ENCODE measurements at regions not wholly inside any gene's neighbourhood (a gene's known extent, or its start where the extent isn't known, plus 50 kb on each side); places are given as distances from the start of the nearest gene placed in this dataset.

DNA sequence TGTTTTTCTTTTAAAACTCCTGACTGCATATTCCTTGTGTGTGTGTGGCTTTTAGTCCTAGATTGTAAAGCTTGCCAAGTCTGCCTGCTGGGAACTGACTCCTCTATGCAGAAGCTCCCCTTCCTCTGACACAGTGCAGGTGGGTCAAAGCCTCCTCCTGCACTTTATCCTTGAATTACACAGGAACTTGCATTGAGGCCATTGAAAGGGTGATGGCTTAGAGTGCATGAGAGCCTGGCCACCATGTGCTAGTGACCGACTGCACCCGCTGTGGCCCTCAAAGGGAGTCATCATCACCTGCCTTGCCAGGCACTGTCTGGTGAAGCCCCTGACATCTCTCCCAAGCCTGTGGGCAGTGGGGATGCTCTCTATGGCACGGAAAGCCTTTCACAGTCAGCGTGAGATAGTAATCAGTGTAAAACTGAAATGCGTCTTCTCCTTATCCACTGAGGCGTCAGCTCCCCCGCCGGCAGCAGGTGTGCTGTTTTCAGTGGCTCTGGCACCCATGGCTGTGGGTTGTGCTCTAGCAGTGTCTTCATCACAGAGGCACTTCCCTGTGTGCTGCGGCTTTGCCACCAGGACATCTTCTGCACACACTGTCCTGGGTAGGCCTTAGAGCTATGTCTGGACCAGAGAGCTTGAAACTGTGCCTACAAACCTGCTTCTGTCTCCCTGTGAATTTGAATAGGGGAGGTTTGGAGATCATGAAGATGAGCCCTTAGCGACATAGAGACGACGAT is 87.9 kb downstream of the THBS2 start:
- no peak for DNase-seq (ENCODE audit: low read depth)
- H3K4me3 ChIP-seq (ENCODE audit: low read depth, low read length), result no peak overlapping the region
- TF ChIP-seq, protein P1, sequence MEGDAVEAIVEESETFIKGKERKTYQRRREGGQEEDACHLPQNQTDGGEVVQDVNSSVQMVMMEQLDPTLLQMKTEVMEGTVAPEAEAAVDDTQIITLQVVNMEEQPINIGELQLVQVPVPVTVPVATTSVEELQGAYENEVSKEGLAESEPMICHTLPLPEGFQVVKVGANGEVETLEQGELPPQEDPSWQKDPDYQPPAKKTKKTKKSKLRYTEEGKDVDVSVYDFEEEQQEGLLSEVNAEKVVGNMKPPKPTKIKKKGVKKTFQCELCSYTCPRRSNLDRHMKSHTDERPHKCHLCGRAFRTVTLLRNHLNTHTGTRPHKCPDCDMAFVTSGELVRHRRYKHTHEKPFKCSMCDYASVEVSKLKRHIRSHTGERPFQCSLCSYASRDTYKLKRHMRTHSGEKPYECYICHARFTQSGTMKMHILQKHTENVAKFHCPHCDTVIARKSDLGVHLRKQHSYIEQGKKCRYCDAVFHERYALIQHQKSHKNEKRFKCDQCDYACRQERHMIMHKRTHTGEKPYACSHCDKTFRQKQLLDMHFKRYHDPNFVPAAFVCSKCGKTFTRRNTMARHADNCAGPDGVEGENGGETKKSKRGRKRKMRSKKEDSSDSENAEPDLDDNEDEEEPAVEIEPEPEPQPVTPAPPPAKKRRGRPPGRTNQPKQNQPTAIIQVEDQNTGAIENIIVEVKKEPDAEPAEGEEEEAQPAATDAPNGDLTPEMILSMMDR (IDR thresholded peaks at IDR 0.05; ENCODE audit: low read depth, low read length, missing control alignments), result no peak

DNA sequence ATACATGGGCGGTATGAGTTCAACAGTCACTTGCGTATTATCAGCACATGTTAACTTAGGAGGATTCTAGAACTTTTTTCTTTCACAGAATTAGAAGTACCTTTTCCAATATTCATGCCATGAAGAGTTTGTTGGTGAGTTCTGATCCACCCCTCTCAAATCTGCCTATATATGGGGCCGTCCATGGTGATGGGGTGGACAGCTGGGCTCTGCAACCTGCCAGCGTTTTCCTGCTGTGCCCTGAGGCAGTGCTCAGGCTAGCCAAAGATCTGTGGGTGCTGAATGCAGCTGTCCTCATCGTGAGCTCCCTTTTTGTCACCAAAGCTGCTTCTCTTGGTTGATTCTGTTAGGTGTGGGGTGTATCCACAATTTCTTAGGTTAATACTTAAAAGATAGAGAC is 88.7 kb downstream of the THBS2 start:
- TF ChIP-seq, protein P1 (IDR thresholded peaks at IDR 0.05; ENCODE audit: low read depth, low read length, missing control alignments), result no peak
- DNase-seq (ENCODE audit: low read depth), result no peak
- H3K4me3 ChIP-seq (ENCODE audit: low read depth, low read length), result no peak overlapping the region

DNA sequence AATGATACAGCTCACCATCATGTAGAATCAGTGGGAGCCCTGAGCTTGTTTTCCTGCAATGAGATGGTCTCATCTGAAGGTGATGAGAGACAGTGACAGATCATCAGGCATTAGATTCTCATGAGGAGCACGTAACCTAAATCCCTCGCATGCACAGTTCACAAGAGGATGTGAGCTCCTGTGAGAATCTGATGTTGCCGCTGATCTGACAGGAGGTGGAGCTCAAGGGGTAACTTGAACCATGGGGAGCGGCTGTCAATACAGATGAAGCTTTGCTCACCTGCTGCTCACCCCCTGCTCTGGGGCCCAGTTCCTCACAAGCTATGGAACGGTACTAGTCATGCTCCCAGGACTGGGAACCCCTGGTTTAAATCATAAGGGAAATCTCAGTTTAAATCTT is 89.2 kb downstream of the THBS2 start:
- TF ChIP-seq, protein P1 (IDR thresholded peaks at IDR 0.05; ENCODE audit: low read depth, low read length, missing control alignments), result no peak
- DNase-seq (ENCODE audit: low read depth), result no peak
- no peak overlapping the region for H3K4me3 ChIP-seq (ENCODE audit: low read depth, low read length)

DNA sequence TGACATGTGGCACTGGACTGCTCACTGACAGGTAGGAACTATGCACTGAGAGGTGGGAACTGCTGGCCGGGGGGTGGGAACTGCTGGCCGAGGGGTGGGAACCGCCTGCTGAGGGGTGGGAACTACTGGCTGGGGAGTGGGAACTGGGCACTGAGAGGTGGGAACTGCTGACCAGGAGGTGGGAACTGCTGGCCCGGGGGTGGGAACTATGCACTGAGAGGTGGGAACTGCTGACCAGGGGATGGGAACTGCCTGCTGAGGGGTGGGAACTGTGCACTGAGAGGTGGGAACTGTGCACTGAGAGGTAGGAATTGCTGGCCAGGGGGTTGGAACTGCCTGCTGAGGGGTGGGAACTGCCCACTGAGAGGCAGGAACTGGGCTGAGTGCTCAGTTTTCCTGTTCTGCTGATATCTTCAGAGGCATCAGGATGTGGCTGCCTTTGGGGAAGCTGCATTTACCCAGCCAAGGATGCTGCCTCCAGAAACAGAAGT is 90.2 kb downstream of the THBS2 start:
- H3K4me3 ChIP-seq (ENCODE audit: low read depth, low read length), result no peak overlapping the region
- TF ChIP-seq, protein P1 (IDR thresholded peaks at IDR 0.05; ENCODE audit: low read depth, low read length, missing control alignments), result no peak
- no peak for DNase-seq (ENCODE audit: low read depth)

DNA sequence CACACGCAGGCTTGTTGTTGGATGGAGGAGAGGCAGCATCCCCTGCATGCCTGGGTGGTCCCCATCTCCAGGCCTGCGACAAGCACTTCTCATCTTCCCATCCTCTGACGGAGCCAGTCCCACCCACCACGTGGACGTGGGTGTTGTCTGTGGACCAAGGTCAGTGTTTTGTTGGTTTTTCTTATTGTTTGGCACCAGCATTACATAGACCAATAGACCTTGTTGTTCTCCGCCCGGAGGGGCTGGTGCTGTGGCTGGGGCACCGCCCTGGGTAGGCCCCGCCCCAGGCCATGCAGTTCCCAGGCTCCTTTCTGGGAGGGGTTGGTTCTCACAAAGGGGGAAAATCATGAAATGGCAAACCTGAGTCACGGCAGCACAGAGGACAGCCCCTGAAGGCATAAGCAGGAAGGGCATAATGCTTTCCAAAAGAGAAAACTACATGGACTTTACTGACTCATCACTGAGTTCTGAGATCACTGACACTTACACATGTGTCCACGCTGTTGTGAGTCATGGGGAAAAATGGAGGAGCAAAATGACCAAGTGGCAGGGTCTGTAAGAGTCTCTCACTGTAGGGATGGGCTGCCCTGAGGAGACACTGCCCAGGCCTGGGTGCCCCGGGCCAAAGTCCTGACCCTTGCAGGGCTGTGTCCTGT is 90.8 kb downstream of the THBS2 start:
- no peak overlapping the region for H3K4me3 ChIP-seq (ENCODE audit: low read depth, low read length)
- TF ChIP-seq, protein P1 (IDR thresholded peaks at IDR 0.05; ENCODE audit: low read depth, low read length, missing control alignments), result no peak
- DNase-seq (ENCODE audit: low read depth), result no peak

DNA sequence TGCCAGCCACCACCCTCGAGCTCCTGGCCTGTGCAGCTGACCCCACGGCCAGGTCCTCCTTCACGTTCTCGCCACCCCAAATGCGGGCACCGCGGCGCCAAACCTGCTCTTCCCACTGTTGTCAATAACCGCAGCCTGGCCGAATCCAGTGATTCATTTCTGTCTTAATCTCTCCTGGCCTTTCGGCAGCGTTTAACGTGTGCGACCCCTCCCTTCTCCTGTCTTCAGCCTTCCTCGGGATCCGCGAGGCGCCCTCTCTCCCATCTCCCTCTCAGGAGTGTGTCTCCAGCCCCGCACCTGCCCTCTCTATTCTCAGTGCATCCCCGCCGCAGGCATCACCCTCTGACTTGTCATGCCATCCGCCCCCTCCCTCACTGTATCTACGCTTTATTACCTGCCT is 91.4 kb downstream of the THBS2 start:
- no peak for DNase-seq (ENCODE audit: low read depth)
- no peak overlapping the region for H3K4me3 ChIP-seq (ENCODE audit: low read depth, low read length)
- TF ChIP-seq, protein P1 (IDR thresholded peaks at IDR 0.05; ENCODE audit: low read depth, low read length, missing control alignments), result no peak
